Muscle layer of duodenum (tissue), 2 donors: ENCODE measurements at regions not wholly inside any gene's neighbourhood (a gene's known extent, or its start where the extent isn't known, plus 50 kb on each side); places are given as distances from the start of the nearest gene placed in this dataset.

Source experiments
- H3K27ac ChIP-seq: one replicate; pipeline ENCODE4 v1.7.0; 2013; ENCODE audit warnings: mild to moderate bottlenecking, low read length
- H3K27me3 ChIP-seq: one replicate; pipeline ENCODE4 v1.7.0; 2013; ENCODE audit warnings: low read depth, mild to moderate bottlenecking, control low read depth, low read length
- H3K36me3 ChIP-seq, 2 donors: one replicate each; pipeline ENCODE4 v1.7.0; 2013; ENCODE audit warnings: low read length in 2 of 2, control low read depth in 1 of 2, mild to moderate bottlenecking in 1 of 2; ENCODE audit not compliant: insufficient read depth in 2 of 2, control insufficient read depth in 1 of 2
- H3K4me1 ChIP-seq, 2 donors: one replicate each; pipeline ENCODE4 v1.7.0; 2013; ENCODE audit warnings: low read length in 2 of 2, mild to moderate bottlenecking in 2 of 2, control low read depth in 1 of 2, moderate library complexity in 1 of 2; ENCODE audit not compliant: insufficient read depth in 2 of 2, control insufficient read depth in 1 of 2
- H3K4me3 ChIP-seq, 2 donors: one replicate each; pipeline ENCODE4 v1.7.0; 2013; ENCODE audit warnings: low read length in 2 of 2, low read depth in 1 of 2, mild to moderate bottlenecking in 1 of 2
- H3K9me3 ChIP-seq, 2 donors: one replicate each; pipeline ENCODE4 v1.7.0; 2013; ENCODE audit warnings: low read length in 2 of 2, control low read depth in 1 of 2, mild to moderate bottlenecking in 1 of 2; ENCODE audit not compliant: control insufficient read depth in 1 of 2
- donor health status: healthy.

DNA sequence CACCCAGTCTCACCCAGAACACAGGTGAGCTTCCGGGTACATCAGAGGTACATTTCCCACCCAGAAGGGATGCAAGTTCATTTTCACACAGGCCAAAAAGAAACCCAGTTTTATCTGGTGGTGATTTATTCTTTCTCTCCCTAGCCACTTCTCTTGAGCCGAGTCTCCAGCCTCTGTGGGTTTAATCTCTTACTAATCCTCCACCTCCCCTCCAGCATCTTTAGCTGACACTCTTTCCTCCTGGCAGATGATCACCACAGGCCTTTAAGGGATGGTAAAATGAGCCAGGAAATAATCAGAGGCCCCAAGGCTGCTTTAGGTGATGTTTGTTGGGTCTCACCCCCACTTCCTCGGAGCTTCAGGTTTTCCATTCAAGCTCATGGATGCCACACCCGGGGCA, 145.7 kb upstream of the DLX2 start:
- no peaks in the 10 kb centered on the region for H3K4me1 ChIP-seq
- H3K4me3 ChIP-seq = no peak overlapping the region
- no peak overlapping the region for H3K27ac ChIP-seq
- H3K36me3 ChIP-seq = no peaks in the 10 kb centered on the region
- H3K27me3 ChIP-seq = no peaks in the 10 kb centered on the region
- H3K9me3 ChIP-seq = no peaks in the 10 kb centered on the region

DNA sequence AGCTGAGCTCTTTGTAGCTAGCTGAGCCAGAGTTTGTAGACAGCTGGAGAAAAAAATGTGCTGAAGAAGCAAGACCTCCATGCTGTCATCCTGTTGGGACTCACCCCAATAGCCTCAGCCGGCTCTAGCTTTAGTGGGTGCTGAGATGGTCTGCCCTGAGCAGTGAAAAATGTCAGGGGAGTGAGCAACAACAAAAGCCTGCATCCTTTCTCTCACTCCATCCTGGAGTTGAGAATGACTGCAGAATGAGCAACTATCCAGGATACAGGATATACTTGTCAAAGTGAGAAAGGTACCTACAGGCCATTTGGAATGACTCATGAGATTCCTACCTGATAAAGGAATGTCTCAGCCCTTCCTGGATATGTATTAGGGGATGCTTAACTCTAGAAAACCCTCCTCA, 146.1 kb upstream of the DLX2 start:
- Histone ChIP-seq H3K27me3 (no peaks in the 10 kb centered on the region), H3K4me1 (no peaks in the 10 kb centered on the region), H3K27ac (no peak overlapping the region), H3K4me3 (no peak overlapping the region), H3K36me3 (no peaks in the 10 kb centered on the region), H3K9me3 (no peaks in the 10 kb centered on the region)

DNA sequence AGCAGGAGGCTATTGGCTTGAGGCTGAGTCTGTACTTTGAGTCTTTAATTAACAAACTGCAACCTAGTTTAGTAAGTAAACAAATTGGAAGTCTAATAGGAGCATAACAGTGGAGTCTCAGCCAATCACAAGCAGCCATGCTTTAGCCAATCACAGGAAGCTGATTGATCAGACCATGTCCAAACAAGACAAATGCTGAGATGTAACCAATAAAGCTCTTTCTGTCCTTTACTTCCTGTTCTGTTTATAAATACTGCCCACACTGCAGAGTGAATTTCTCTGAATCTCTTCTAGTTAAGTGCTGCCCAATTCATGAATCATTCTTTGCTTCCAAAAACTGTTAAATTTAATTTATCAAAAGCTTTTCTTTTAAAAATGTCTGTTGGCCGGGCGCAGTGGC, 146.6 kb upstream of the DLX2 start:
- Histone ChIP-seq H3K27ac (no peak overlapping the region), H3K36me3 (no peaks in the 10 kb centered on the region), H3K9me3 (no peaks in the 10 kb centered on the region), H3K4me1 (no peaks in the 10 kb centered on the region), H3K4me3 (no peak overlapping the region), H3K27me3 (no peaks in the 10 kb centered on the region)

DNA sequence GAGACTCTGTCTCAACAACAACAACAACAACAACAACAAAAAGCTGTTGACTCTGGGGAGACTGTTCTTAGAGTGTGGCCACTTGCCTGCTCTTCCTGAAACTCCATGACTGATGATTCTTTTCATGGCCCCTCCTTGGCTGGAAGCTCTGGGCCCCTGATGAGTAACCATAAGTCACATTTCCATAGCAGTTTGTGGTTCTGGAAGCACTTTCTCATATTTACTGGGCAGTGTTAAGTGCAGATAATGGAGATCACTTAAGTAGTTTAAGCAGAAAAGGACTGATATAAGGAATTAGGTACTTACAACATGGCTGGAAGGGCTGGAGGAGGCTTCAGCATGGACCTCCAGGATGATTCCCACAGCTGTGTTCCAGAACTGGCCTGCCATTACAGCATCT, 147.3 kb upstream of the DLX2 start:
- H3K36me3 ChIP-seq = no peaks in the 10 kb centered on the region
- H3K9me3 ChIP-seq = no peaks in the 10 kb centered on the region
- no peak overlapping the region for H3K27ac ChIP-seq
- no peaks in the 10 kb centered on the region for H3K27me3 ChIP-seq
- no peaks in the 10 kb centered on the region for H3K4me1 ChIP-seq
- no peak overlapping the region for H3K4me3 ChIP-seq

DNA sequence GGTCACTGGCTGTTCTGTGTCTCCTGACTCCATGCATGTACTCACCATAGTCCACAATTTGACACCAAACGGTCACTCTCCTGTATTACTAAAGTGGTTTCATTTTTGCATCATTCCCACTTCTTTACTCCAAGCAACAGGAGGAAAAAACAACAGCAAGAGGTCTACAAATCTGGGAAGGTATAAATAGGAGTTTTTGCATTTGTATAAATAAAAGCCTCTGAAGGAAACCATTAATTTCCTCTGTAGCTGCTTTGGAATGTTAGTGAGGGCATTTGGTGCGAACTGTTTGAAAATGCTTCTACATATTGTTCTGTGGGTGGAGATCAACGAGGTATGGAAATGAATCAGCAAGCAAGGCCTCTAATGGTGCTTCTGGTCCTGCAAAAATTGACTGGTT, 148.5 kb upstream of the DLX2 start:
- Histone ChIP-seq H3K4me3 (no peak overlapping the region), H3K9me3 (no peaks in the 10 kb centered on the region), H3K36me3 (no peaks in the 10 kb centered on the region), H3K27ac (no peak overlapping the region), H3K4me1 (no peaks in the 10 kb centered on the region), H3K27me3 (no peaks in the 10 kb centered on the region)

DNA sequence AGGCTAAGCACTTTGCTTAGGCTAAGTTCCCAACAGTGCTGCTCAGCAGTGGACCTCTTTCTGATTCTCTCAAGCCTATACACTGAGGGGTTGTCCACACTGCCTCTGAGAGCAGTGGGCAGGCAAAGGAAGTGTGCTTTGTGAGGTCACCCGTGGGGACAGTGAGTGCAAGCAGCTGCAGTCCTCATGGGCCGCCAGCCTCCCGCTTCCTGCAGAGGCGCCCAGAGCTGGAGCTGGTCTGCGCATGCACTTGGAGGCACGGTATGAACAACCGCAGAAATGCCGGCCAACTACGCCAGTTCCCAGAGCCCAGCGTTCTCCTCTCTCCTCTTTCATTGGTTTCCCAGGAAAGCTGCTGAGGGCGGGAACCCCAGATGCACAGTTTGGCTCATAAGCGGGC, 149.5 kb upstream of the DLX2 start:
- Histone ChIP-seq H3K27me3 (no peaks in the 10 kb centered on the region), H3K27ac (no peak overlapping the region), H3K9me3 (no peaks in the 10 kb centered on the region), H3K4me1 (no peaks in the 10 kb centered on the region), H3K4me3 (no peak overlapping the region), H3K36me3 (no peaks in the 10 kb centered on the region)

DNA sequence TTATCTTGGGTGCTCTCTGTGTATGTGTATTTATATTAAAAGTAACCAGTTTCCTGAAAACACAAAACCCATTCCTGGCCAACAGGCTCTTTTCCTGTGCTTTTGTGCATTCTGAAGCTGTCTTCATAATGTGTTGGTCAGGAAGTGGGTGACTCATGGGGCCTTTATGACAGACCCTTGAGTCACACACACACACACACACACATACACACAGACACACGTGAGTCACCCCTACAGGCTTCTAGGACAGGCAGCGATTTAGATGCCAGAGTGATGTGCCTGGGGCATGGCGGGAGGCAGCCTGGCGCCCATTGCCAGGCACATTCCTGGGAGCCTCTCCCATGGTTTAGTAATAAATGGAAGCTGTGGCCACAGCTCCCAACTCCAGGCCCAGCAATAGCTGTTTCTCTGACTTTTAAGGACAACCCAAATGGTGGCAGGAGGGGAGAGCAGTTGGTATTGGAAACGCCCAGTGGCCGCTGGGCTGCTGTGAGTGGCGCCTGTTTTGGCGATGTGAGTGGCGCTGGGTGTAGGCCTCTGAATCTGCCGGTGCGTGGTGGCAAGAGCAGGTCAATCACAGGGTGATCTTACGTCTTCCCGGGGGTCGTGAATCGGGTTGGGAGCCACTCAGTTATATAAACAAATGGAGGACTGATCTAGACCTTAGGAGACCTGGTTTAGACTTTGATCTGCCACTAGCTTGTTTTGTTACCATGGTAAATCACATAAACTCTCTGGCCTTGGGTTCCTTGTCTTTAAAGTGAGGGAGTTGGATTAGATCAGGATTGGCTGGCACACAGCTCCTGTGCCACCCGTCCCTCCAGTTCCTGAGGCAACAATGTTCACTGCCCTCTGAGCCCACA, 150.7 kb upstream of the DLX2 start:
- Histone ChIP-seq H3K27me3 (no peaks in the 10 kb centered on the region), H3K4me3 (no peak overlapping the region), H3K4me1 (no peaks in the 10 kb centered on the region), H3K9me3 (no peaks in the 10 kb centered on the region), H3K36me3 (no peaks in the 10 kb centered on the region), H3K27ac (no peak overlapping the region)

DNA sequence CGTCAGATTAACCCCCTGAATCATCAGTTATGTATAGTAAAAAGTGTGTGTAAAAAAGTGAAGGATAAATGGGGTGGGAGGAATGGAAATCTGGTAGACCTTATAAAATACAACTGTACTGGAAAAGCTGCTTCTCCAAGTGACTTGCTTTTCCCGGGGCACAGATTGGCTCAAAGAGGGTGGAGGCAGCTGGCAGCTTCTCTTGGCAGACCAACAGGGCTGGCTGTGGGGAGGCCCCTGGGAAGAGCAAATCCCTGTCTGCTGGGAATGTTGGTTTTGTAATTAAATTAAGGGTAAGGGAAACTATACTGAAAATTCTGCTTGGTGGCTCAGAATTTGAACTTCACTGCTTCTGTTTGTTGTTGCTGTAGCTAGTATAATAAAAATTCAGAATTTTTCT, 154.2 kb upstream of the DLX2 start:
- no peaks in the 10 kb centered on the region for H3K27me3 ChIP-seq
- H3K4me3 ChIP-seq = no peak overlapping the region
- H3K27ac ChIP-seq = no peak overlapping the region
- no peaks in the 10 kb centered on the region for H3K9me3 ChIP-seq
- H3K4me1 ChIP-seq = no peaks in the 10 kb centered on the region
- no peaks in the 10 kb centered on the region for H3K36me3 ChIP-seq

DNA sequence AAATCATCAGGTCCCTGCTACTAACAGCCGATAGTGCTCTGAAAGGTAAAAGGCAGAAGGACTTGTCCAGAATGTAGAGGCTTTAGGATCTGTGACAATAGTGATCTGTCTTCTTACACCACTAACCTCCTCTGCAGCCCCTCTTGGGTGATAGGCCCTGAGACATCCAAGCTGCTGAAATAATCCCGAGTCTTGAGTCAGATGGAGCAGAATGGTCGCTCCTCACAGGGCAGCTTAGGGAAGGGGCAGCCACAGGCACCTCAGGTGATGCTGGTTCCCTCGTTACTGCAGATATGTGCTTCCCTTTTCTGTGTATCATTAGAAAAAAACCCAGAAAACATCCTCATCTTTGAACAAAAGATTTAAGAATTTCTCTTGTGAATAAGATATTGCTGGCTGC, 157.1 kb upstream of the DLX2 start:
- Histone ChIP-seq H3K36me3 (no peaks in the 10 kb centered on the region), H3K27me3 (no peaks in the 10 kb centered on the region), H3K4me3 (no peak overlapping the region), H3K4me1 (no peaks in the 10 kb centered on the region), H3K27ac (no peak overlapping the region), H3K9me3 (no peaks in the 10 kb centered on the region)

DNA sequence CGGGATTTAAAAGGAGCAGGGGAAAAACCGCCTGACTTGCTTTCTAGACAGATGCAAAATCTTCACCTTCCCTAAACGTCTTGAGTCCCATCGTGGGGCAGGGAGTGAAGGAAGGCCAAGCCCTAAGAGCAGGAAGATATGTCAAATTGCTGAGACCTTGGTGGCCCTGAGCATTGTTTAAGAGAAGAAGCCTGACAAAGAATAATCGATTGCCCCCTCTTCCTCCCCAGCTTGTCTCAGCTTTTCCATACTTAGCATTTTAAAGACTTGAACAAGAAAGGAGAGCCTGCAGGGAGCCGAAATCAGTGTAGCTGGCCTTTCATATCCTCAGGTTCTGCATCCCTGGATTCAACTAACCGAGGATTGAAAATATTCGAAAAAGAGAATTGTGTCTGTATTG, 157.6 kb upstream of the DLX2 start:
- no peaks in the 10 kb centered on the region for H3K9me3 ChIP-seq
- H3K4me3 ChIP-seq = no peak overlapping the region
- H3K27me3 ChIP-seq = no peaks in the 10 kb centered on the region
- no peaks in the 10 kb centered on the region for H3K36me3 ChIP-seq
- no peak overlapping the region for H3K27ac ChIP-seq
- no peaks in the 10 kb centered on the region for H3K4me1 ChIP-seq

DNA sequence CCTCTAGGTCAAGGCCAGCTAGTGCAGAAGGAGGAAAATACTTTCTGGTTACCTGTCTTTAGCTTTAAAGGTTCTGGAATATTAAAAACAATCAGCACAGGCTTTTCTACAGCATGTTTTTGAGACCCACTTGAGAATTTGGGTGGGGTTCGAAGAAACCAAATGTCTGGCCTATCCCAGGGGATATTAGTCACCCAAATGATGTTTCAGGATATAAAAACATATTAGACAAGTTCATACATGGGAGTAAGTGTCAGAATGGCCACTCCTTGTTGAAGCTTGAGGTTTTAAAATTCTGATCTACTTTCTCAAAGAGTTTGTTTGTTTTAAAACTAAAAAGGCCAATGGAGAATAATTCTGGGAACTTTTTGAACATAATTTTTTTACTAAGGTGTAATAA, 158.6 kb upstream of the DLX2 start:
- no peaks in the 10 kb centered on the region for H3K27me3 ChIP-seq
- H3K36me3 ChIP-seq = no peaks in the 10 kb centered on the region
- H3K9me3 ChIP-seq = no peaks in the 10 kb centered on the region
- no peak overlapping the region for H3K4me3 ChIP-seq
- no peaks in the 10 kb centered on the region for H3K4me1 ChIP-seq
- no peak overlapping the region for H3K27ac ChIP-seq

DNA sequence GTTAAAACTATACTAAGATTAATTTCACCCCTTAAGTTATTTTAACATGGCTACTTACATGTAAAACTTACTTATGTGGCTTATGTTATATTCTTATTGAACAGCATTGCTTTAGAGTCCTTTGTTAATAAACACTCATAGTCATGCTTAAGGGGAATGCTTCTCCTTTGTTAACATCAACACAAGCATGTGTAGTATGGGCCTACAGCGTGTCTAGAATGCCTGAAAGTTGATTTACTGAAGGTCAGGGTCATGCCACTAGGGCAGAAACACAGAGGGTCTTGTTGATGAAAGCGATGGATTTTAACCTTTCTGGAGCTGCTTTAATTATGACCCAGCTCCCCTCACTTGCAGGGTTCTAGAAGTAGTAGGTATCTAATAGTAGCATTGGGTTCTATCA, 159.8 kb upstream of the DLX2 start:
- Histone ChIP-seq H3K36me3 (no peaks in the 10 kb centered on the region), H3K27ac (no peak overlapping the region), H3K4me3 (no peak overlapping the region), H3K4me1 (no peaks in the 10 kb centered on the region), H3K9me3 (no peaks in the 10 kb centered on the region), H3K27me3 (no peaks in the 10 kb centered on the region)
